SW 1271 (cell line): ENCODE measurements at regions not wholly inside any gene's neighbourhood (a gene's known extent, or its start where the extent isn't known, plus 50 kb on each side); places are given as distances from the start of the nearest gene placed in this dataset.
"Not testable (repeated sequence)": the region's sequence is repeated elsewhere in the genome, so short reads cannot be mapped to it uniquely, and the experiment has no call there.

ENCODE experiments used
- DNase-seq, 2 experiments: peaks; one replicate each; lab custom pipeline; 2025; lab: John Stamatoyannopoulos, UW

- no peak for DNase-seq
These were observed 423.6 kb downstream of the IRX1 start for GRCh38 chr5:4019009-4019769.

- no peak for DNase-seq
These were observed 424.2 kb downstream of the IRX1 start for GRCh38 chr5:4019841-4020240.

GRCh38 chr5:4020400-4020799, 424.8 kb downstream of the IRX1 start:
- DNase-seq: no peak

GRCh38 chr5:4022056-4022670, 426.5 kb downstream of the IRX1 start:
- DNase-seq: no peak

GRCh38 chr5:4023091-4023752, 427.6 kb downstream of the IRX1 start:
- no peak for DNase-seq

GRCh38 chr5:4023753-4024335, 428.2 kb downstream of the IRX1 start:
- DNase-seq: no peak

GRCh38 chr5:4027088-4027734, 431.6 kb downstream of the IRX1 start:
- DNase-seq: no peak

GRCh38 chr5:4028384-4028783, 432.8 kb downstream of the IRX1 start:
- DNase-seq: no peak

- not testable (repeated sequence) for DNase-seq
These were observed 437.9 kb downstream of the IRX1 start for GRCh38 chr5:4033546-4033945.

- DNase-seq: no peak
These were observed 441.2 kb downstream of the IRX1 start for GRCh38 chr5:4036861-4037260.

GRCh38 chr5:4038994-4039393, 443.4 kb downstream of the IRX1 start:
- no peak for DNase-seq

GRCh38 chr5:4042311-4042710, 446.7 kb downstream of the IRX1 start:
- DNase-seq: no peak

GRCh38 chr5:4043135-4043534, 447.5 kb downstream of the IRX1 start:
- no peak for DNase-seq

GRCh38 chr5:4044881-4045280, 449.2 kb downstream of the IRX1 start:
- no peak for DNase-seq

- DNase-seq: no peak
These were observed 452.8 kb downstream of the IRX1 start for GRCh38 chr5:4048398-4048797.

GRCh38 chr5:4050203-4050602, 454.6 kb downstream of the IRX1 start:
- DNase-seq: no peak

GRCh38 chr5:4053136-4053535, 457.5 kb downstream of the IRX1 start:
- DNase-seq: no peak

GRCh38 chr5:4054092-4054491, 458.5 kb downstream of the IRX1 start:
- DNase-seq: no peak

GRCh38 chr5:4058899-4059298, 463.3 kb downstream of the IRX1 start:
- no peak for DNase-seq

GRCh38 chr5:4065472-4066320, 470.1 kb downstream of the IRX1 start:
- no peak for DNase-seq

- no peak for DNase-seq
These were observed 472.5 kb downstream of the IRX1 start for GRCh38 chr5:4068171-4068570.
